Small intestine (tissue), 7 donors: ENCODE measurements at regions not wholly inside any gene's neighbourhood (a gene's known extent, or its start where the extent isn't known, plus 50 kb on each side); places are given as distances from the start of the nearest gene placed in this dataset.
"Not testable (repeated sequence)": the region's sequence is repeated elsewhere in the genome, so short reads cannot be mapped to it uniquely, and the experiment has no call there.

Source experiments
- DNase-seq, 2 donors: peaks; one replicate each; pipeline versions ENCODE4 v3.0.0 to v3.0.0-alpha.2; 2013
- FAIRE-seq: peaks from 2 replicates; lab custom pipeline; 2012; peaks lifted over from hg19 to GRCh38; lab: Jason Lieb, UNC
- H3K27ac ChIP-seq, 3 donors: one replicate each; pipeline ENCODE4 v1.5.1; 2013; ENCODE audit warnings: low read length in 2 of 3, mild to moderate bottlenecking in 2 of 3, control low read depth in 1 of 3, inconsistent platforms in 1 of 3, low read depth in 1 of 3, moderate library complexity in 1 of 3
- H3K27me3 ChIP-seq, 3 donors: one replicate each; pipeline ENCODE4 v1.6.1; 2013; ENCODE audit warnings: low read length in 3 of 3, inconsistent platforms in 1 of 3; ENCODE audit not compliant: control insufficient read depth in 3 of 3, insufficient read depth in 3 of 3
- H3K36me3 ChIP-seq, 3 donors: one replicate each; pipeline ENCODE4 v1.6.1; 2013; ENCODE audit warnings: low read length in 3 of 3, inconsistent platforms in 1 of 3, low read depth in 1 of 3, mild to moderate bottlenecking in 1 of 3, moderate library complexity in 1 of 3; ENCODE audit not compliant: control insufficient read depth in 3 of 3, insufficient read depth in 2 of 3
- H3K4me1 ChIP-seq, 3 donors: one replicate each; pipeline ENCODE4 v1.6.1; 2013; ENCODE audit warnings: low read length in 2 of 3, inconsistent platforms in 1 of 3, low read depth in 1 of 3, mild to moderate bottlenecking in 1 of 3, moderate library complexity in 1 of 3; ENCODE audit not compliant: control insufficient read depth in 3 of 3, insufficient read depth in 2 of 3
- H3K4me3 ChIP-seq, 3 donors: one replicate each; pipeline ENCODE4 v1.5.1; 2013; ENCODE audit warnings: low read length in 3 of 3, control low read depth in 1 of 3, inconsistent platforms in 1 of 3, low read depth in 1 of 3, mild to moderate bottlenecking in 1 of 3, moderate library complexity in 1 of 3
- H3K9me3 ChIP-seq, 2 donors: one replicate each; pipeline ENCODE4 v1.6.1; 2013; ENCODE audit warnings: low read depth in 1 of 2, low read length in 1 of 2; ENCODE audit not compliant: control insufficient read depth in 2 of 2, insufficient read depth in 1 of 2
- WGBS, 3 donors: extraction: QIAGEN DNeasy Blood & Tissue Kit; methylation state at CpG; one replicate each; pipeline ENCODE4 v1.1.7; 2013; 5-methylcytosine and 5-hydroxymethylcytosine counted together
- donor health status: healthy with polysubstance abuse.
- donor health status: control.
- donor health status: control.
- donor health status: Bipolar disorder and iron deficiency.
- donor health status: healthy.

DNA sequence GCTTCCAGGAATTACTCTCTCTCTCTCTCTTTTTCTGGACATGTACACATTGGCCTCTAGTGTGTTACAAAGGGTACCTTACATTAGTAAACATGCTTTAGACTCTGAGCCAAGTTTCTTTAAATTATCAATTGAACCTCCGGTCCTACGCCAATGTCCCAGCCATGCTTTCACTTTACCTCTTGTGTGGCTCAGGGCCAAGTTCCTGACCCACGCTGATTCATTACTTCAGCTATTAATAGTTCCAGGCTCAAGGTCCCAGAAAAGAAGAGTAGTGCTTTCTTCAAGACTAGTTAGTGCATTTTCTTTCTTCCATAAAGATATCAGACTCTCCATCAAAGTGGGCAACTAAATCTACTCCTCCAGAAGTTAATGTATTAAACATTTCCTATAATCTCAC is 195.5 kb downstream of the CDY1 start:
- no CpG with 5 or more reads among the region's 3 CpGs for WGBS, 3 donors
- H3K36me3 ChIP-seq, H3K27me3 ChIP-seq, H3K27ac ChIP-seq, H3K4me3 ChIP-seq, H3K4me1 ChIP-seq, H3K9me3 ChIP-seq, FAIRE-seq, DNase-seq: not testable (repeated sequence)

DNA sequence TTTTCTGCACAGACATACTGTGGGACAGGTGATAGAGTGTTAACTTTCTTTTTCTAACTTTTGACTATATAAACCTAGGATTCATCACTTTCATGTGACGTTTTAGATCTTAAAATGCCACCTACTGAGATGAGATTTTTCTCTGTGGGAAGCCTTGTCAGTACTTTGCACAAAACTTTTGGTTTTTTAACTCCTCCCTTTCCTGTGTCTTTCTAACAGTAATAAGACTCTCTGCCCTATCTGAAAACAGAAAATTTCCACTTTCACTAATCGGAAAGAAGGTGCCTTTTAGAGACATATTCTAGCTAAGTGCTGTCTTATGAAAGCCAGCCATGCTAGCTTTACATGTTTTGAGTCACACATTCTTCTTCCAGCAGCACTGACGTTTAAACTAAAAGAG is 197.1 kb downstream of the CDY1 start:
- not testable (repeated sequence) for H3K4me1 ChIP-seq, H3K27me3 ChIP-seq, H3K36me3 ChIP-seq, H3K9me3 ChIP-seq, H3K27ac ChIP-seq, FAIRE-seq, DNase-seq, H3K4me3 ChIP-seq
- no CpG with 5 or more reads among the region's 3 CpGs for WGBS, 3 donors

DNA sequence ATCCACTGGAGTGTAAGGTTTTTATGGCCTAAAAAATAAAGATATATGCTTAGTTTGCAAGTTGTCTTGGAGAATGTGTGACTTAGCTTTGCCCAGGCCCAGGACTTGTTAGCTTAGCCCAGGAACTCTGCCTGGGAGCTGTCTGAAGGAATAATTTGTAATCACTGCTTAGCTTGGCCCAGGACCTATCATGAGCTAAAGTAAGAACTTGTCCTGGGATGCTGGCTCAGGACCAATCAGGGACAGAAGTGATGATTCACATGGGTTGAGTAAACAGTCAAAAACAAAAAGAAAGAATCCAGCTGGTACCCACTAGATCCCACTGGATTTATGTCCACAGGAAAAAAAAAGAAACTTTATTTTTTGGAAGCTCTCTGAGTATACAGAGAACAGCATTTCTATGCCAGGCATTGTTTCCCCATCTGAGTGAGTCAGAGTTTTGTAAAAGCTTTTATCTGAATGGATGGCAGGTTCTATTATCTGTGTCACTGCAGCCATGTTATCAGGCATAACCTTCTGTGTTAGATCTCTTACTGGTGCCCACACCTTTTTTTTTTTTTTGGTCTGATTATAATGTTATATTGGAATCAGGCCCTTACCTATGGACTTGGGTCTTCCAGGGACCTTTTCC is 199.9 kb downstream of the CDY1 start:
- not testable (repeated sequence) for H3K27me3 ChIP-seq, H3K27ac ChIP-seq, H3K9me3 ChIP-seq, H3K36me3 ChIP-seq, DNase-seq, FAIRE-seq, H3K4me1 ChIP-seq, H3K4me3 ChIP-seq

DNA sequence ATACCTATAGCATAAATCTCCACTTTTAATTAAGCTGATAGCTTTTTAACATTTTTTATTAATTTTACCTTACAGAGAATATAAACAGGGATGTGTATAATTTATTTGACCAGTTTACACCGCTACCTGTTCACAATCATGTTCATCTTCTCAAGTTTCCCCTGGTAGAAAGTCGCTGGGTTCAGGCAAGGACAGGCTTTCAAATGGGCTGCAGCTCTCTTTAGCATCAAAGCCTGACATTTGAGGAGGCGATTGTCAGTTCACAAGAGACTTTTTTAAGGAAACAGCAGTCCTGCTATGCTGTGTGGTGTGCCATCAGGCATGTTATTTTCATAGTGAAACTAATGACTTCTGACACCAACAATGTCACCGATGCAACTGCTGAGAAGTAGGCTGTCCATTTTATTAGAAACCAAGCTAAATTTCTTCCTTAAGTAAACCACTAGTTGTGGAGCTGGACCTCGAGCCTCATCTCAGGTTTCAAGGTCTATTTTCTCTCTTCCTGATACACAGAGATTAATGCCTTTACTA is 204.0 kb downstream of the CDY1 start:
- not testable (repeated sequence) for H3K36me3 ChIP-seq, H3K4me3 ChIP-seq, H3K4me1 ChIP-seq, H3K27me3 ChIP-seq, DNase-seq, FAIRE-seq, H3K27ac ChIP-seq, H3K9me3 ChIP-seq
- WGBS, 3 donors = no CpG with 5 or more reads among the region's 5 CpGs

DNA sequence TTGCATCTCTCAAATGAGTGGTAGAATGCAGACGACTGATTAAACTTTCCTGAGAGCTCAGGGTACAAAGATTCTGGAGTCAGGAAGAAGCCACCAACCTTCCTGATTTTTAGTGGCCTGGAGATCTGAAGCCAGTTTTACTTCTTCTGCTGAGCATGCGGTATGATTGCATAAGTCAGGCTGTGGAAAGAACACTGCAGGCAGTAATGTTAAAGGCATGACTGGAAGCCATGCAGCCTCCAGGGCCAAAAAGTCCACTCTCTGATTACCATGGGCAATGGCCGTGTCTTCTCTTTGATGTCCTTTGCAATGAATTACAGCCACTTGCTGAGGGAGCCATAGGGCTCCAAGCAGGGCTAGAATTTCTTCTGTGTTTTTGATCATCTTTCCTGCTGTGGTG is 218.0 kb downstream of the CDY1 start:
- not testable (repeated sequence) for H3K4me1 ChIP-seq, H3K27ac ChIP-seq, H3K9me3 ChIP-seq, H3K4me3 ChIP-seq, H3K36me3 ChIP-seq, H3K27me3 ChIP-seq, FAIRE-seq, DNase-seq
- WGBS, 3 donors = no CpG with 5 or more reads among the region's 3 CpGs

DNA sequence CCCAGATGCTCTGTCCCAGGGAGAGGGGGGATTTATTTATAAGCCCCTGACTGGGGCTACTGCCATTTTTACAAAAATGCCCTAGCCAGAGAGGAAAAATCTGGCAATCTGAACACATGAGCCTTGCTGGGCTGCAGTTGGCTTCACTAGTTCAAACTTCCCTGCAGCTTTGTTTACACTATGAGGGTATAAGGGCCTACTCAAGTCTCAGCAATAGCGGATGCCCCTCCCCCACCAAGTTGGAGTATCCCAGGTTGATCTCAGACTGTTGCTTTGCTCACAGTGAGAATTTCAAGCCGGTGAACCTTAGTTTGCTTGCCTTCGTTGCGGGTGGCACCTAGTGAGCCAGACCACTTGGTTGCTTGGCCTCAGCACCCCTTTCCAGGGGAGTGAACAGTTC is 246.6 kb downstream of the CDY1 start:
- no CpG with 5 or more reads among the region's 4 CpGs for WGBS, 3 donors
- H3K9me3 ChIP-seq, DNase-seq, H3K4me1 ChIP-seq, FAIRE-seq, H3K27me3 ChIP-seq, H3K27ac ChIP-seq, H3K36me3 ChIP-seq, H3K4me3 ChIP-seq: not testable (repeated sequence)

DNA sequence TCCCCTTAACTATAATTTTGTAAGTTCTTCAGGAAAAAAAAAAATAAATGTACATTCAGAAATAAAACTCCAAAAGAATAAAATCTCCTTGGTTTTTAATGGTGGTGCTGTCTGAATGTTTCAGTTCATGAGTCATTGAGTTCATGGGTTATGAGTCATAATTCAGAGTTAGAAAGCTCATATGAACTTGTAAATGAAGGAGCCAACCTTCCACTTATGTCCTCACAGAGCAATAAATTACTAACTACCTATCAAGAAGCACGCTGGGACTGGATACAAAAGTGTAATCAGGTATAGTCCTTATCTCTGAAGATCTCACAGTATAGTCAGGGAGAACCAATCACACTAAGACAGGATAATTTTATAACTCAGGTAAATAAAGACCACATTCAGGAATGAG is 257.1 kb downstream of the CDY1 start:
- not testable (repeated sequence) for H3K36me3 ChIP-seq, H3K27me3 ChIP-seq, H3K4me1 ChIP-seq, H3K9me3 ChIP-seq, DNase-seq, H3K27ac ChIP-seq, H3K4me3 ChIP-seq
- WGBS, 3 donors = no CpG with 5 or more reads among the region's 1 CpG
- FAIRE-seq = peak; percentile 96

DNA sequence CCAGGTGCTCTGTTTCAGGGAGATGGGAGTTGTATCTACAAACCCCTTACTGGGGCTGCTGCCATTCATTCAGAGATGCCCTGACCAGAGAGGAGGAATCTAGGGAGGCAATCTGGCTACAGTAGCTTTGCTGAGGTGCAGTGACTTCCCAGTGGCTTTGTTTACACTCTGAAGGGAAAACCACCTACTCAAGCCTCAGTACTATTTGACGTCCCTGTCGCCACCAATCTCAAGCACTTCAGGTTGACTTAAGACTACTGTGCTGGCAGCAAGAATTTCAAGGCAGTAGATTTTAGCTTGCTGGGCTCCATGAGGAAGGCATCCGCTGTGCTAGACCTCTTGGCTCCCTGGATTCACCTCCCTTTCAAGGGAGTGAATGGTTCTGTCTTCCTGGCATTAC is 299.1 kb downstream of the CDY1 start:
- H3K9me3 ChIP-seq, FAIRE-seq, H3K4me1 ChIP-seq, H3K27me3 ChIP-seq, H3K36me3 ChIP-seq, DNase-seq, H3K27ac ChIP-seq, H3K4me3 ChIP-seq: not testable (repeated sequence)
- WGBS, 3 donors = no CpG with 5 or more reads among the region's 3 CpGs
